Epithelial cell of esophagus (primary cell): ENCODE measurements at regions not wholly inside any gene's neighbourhood (a gene's known extent, or its start where the extent isn't known, plus 50 kb on each side); places are given as distances from the start of the nearest gene placed in this dataset.

Source experiments
- DNase-seq: peaks from one replicate; pipeline ENCODE4 v3.0.0; 2010; ENCODE audit warnings: low read depth
- H3K4me3 ChIP-seq: 2 replicates; pipeline ENCODE4 v1.5.1; 2011; ENCODE audit warnings: mild to moderate bottlenecking, low read length, control low read depth
- CTCF ChIP-seq: IDR thresholded peaks from 2 replicates; pipeline ENCODE4 v1.5.1; 2011; ENCODE audit warnings: low read depth, mild to moderate bottlenecking, low read length, control low read depth, inconsistent platforms; ENCODE audit not compliant: insufficient read depth; ENCODE audit errors: missing control alignments

GRCh38 chr7:68364886-68365625 lies 1233.2 kb upstream of the AUTS2 start:
- H3K4me3 ChIP-seq = no peak overlapping the region
- DNase-seq = no peak
- no peak for TF ChIP-seq CTCF

DNA sequence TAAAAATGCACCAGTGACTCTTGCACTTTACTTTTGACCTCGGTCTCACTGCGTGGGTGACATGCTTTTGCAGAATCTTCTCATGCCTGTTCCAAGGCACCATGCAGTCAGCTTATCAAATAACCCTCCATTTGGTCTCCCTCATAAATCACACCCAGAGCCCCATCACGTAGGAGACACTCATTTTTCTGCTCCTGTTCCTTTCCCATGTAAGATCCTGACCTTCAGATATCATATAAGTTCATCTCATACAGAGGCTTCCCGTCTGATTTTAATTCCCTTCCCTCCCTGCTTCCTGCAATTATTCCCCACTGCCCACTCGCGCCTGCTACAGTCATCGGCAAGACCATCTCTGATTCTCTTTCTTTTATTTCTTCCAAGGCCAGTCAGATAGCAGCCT lies 1226.3 kb upstream of the AUTS2 start:
- H3K4me3 ChIP-seq = no peak overlapping the region
- DNase-seq = no peak
- no peak for TF ChIP-seq CTCF

DNA sequence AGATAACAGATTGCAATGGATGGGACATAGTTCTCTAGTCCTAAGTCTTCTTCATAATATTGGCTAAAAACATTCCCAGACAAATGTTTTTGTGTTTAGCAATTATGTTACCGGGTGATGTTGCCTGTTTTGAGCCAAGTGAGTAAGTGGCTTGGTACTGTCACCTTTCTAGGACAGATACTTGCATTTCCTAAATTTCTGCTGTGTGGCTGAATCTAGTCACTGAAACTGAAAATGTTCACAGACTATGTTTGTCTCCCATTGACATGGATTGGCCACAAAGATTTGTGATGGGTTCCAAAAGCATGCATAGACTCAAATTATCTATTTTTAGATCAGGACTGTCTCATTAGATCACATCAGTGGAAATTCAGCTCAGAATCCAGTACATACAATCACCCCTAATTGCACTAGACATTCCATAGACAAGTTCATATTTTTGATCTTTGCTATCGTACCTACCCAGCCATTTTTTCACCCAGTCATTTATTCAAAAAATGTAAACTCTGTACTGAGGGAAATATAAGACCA lies 1222.1 kb upstream of the AUTS2 start:
- no peak for DNase-seq
- TF ChIP-seq CTCF = no peak
- no peak overlapping the region for H3K4me3 ChIP-seq

GRCh38 chr7:68381731-68382130 lies 1216.5 kb upstream of the AUTS2 start:
- no peak for DNase-seq
- no peak for TF ChIP-seq CTCF
- H3K4me3 ChIP-seq = no peak overlapping the region

- DNase-seq = no peak
- TF ChIP-seq CTCF = no peak
- no peak overlapping the region for H3K4me3 ChIP-seq
These were observed 1213.7 kb upstream of the AUTS2 start for GRCh38 chr7:68384581-68384980.

GRCh38 chr7:68393051-68393450 lies 1205.2 kb upstream of the AUTS2 start:
- no peak for TF ChIP-seq CTCF
- no peak for DNase-seq
- H3K4me3 ChIP-seq = no peak overlapping the region

- DNase-seq = no peak
- TF ChIP-seq CTCF = no peak
- no peak overlapping the region for H3K4me3 ChIP-seq
These were observed 1204.1 kb upstream of the AUTS2 start for GRCh38 chr7:68394131-68394530.
